GM12872 (cell line): ENCODE measurements at regions not wholly inside any gene's neighbourhood (a gene's known extent, or its start where the extent isn't known, plus 50 kb on each side); places are given as distances from the start of the nearest gene placed in this dataset.

Source experiments
- TF ChIP-seq, protein P1 (sequence below): IDR thresholded peaks from 3 replicates; pipeline ENCODE4 v1.5.1; 2011; ENCODE audit warnings: low read depth, mild to moderate bottlenecking, low read length, moderate library complexity; ENCODE audit not compliant: insufficient read depth

DNA sequence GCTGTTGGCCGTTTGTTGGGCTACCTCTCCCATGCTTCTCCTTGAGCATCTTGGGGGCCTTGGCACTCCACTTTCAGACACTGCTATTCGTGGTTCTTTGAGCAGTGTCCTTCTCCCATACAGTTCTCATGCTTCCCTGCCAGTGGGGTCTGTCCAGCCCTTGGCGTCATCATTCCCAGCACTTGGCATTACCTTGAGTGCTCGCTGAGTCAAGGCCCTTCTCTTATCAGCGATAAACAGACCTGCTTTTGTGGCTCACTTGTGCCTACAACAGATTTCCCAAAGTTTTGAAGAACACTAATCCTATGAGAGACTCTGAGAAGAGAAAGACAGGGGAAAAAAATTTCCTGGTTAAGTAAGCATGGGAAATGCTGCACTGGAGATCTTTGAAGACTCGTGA lies 85.3 kb downstream of the NOC3L start:
- TF ChIP-seq, protein P1, sequence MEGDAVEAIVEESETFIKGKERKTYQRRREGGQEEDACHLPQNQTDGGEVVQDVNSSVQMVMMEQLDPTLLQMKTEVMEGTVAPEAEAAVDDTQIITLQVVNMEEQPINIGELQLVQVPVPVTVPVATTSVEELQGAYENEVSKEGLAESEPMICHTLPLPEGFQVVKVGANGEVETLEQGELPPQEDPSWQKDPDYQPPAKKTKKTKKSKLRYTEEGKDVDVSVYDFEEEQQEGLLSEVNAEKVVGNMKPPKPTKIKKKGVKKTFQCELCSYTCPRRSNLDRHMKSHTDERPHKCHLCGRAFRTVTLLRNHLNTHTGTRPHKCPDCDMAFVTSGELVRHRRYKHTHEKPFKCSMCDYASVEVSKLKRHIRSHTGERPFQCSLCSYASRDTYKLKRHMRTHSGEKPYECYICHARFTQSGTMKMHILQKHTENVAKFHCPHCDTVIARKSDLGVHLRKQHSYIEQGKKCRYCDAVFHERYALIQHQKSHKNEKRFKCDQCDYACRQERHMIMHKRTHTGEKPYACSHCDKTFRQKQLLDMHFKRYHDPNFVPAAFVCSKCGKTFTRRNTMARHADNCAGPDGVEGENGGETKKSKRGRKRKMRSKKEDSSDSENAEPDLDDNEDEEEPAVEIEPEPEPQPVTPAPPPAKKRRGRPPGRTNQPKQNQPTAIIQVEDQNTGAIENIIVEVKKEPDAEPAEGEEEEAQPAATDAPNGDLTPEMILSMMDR = no peak

DNA sequence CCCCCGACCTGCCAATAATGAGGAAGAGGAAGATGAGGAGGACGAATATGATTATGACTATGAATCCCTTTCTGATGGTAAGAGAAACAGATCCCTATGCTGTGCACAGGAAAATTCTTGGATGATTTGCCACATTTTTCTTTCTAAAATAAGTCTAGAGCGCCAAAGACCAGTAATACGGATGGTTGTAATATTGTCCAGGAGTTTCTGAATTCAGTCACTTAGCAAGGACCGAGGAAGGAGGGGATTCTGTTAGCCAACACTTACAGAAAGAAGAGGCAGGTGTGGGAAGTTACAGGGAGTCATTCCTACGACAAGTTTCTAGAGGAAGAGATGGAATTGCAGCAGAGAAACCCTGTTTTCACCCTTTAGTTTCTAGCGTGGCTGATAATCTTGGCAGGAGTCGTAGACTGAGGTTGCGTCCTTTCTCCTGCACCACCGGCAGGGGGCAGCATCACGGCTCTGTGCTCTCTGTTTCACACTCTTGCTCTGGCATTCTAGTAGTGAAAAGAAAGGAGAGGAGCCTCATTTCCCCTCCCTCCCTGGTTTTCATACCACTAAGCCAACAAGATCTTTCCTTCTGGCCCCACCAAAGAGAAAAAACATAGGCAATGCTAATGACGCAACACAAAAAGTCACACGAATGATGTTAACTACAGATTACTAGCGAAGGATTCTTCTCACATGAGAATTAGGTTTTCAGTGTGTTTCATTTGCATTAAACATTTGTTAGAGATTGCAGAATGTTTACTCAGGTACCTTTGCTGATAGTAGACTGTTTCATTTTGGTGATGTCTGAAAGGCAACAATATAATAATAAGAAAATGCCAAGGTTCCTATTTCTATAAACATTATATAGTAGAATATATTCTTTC lies 82.7 kb downstream of the NOC3L start:
- TF ChIP-seq, protein P1 = peak; percentile 98

DNA sequence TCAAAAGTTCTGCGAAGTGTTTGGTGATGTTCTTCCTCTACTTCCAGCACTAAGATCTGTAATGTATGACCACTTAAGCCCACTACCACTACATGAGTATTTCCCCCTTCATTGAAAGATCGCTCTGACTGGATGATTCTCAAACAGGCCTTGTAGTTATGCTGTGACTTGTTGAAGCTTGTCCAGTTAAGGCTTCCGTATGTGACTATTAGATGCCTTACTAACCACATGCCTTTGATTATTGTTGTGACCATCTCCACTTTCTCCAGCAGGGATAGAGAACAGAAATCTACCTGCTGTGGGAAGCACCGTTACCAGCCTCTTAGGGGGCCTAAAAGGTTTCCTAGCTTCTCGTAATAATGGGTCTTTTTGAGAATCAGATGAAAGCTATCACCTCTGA lies 81.1 kb downstream of the NOC3L start:
- TF ChIP-seq, protein P1 = no peak

DNA sequence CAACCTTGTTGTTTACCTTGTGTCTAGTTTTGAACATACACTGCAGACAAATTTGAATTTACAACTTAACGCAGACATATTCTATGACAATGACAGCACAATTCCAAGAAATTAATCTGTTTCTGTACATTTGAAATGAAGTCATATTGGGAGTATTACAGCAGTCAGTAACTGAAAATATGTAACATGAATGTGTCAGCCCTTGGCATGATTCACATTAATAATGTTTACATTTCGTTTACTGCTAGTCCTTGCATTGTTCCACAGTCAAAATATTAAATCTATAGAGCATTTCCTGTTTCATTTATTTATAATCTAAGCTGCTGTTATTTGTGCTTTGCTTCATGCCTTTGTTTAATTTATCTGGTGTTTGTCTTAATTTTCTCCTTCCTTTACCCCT lies 80.4 kb downstream of the NOC3L start:
- TF ChIP-seq, protein P1 = no peak
